ENCODE measurements at regions not wholly inside any gene's neighbourhood (a gene's known extent, or its start where the extent isn't known, plus 50 kb on each side); places are given as distances from the start of the nearest gene placed in this dataset.

GRCh38 chr5:156271569-156271968, 55.4 kb upstream of the SGCD start:
- TF ChIP-seq CTCF (IDR thresholded peaks at IDR 0.05) (no peak), POLR2A (IDR thresholded peaks at IDR 0.05) (no peak)
